IPS-15b (cell line): ENCODE measurements at regions not wholly inside any gene's neighbourhood (a gene's known extent, or its start where the extent isn't known, plus 50 kb on each side); places are given as distances from the start of the nearest gene placed in this dataset.

Experiments used
- H3K27me3 ChIP-seq: one replicate; pipeline ENCODE4 v1.6.1; 2013; ENCODE audit warnings: low read length; ENCODE audit not compliant: control insufficient read depth, insufficient read depth
- H3K36me3 ChIP-seq: one replicate; pipeline ENCODE4 v1.6.1; 2013; ENCODE audit warnings: low read length; ENCODE audit not compliant: control insufficient read depth, insufficient read depth
- H3K4me1 ChIP-seq: one replicate; pipeline ENCODE4 v1.6.1; 2013; ENCODE audit warnings: mild to moderate bottlenecking, low read length; ENCODE audit not compliant: control insufficient read depth, insufficient read depth
- H3K4me3 ChIP-seq: one replicate; pipeline ENCODE4 v1.5.1; 2013; ENCODE audit warnings: low read depth, low read length
- H3K9ac ChIP-seq: one replicate; pipeline ENCODE4 v1.6.1; 2013; ENCODE audit warnings: low read depth, mild to moderate bottlenecking, low read length
- H3K9me3 ChIP-seq: one replicate; pipeline ENCODE4 v1.6.1; 2013; ENCODE audit warnings: mild to moderate bottlenecking, low read length; ENCODE audit not compliant: control insufficient read depth, insufficient read depth

GRCh38 chr3:109818081-109818480 lies 480.7 kb upstream of the DPPA4 start:
- no peak overlapping the region for H3K4me3 ChIP-seq
- no peak overlapping the region for H3K9ac ChIP-seq
- H3K4me1 ChIP-seq, result no peaks in the 10 kb centered on the region
- H3K36me3 ChIP-seq, result no peaks in the 10 kb centered on the region
- H3K9me3 ChIP-seq, result no peaks in the 10 kb centered on the region
- H3K27me3 ChIP-seq, result no peaks in the 10 kb centered on the region

GRCh38 chr3:109819734-109820133 lies 482.4 kb upstream of the DPPA4 start:
- H3K4me3 ChIP-seq, result no peak overlapping the region
- no peaks in the 10 kb centered on the region for H3K36me3 ChIP-seq
- no peaks in the 10 kb centered on the region for H3K9me3 ChIP-seq
- H3K27me3 ChIP-seq, result no peaks in the 10 kb centered on the region
- no peaks in the 10 kb centered on the region for H3K4me1 ChIP-seq
- no peak overlapping the region for H3K9ac ChIP-seq

- Histone ChIP-seq H3K36me3 (no peaks in the 10 kb centered on the region), H3K4me3 (no peak overlapping the region), H3K27me3 (no peaks in the 10 kb centered on the region), H3K9ac (no peak overlapping the region), H3K4me1 (peaks cover 4% of the 10 kb centered on the region), H3K9me3 (no peaks in the 10 kb centered on the region)
These were observed 488.8 kb upstream of the DPPA4 start for GRCh38 chr3:109825971-109826810.

GRCh38 chr3:109831403-109831802 lies 494.1 kb upstream of the DPPA4 start:
- H3K4me1 ChIP-seq, result peaks cover 5% of the 10 kb centered on the region
- no peaks in the 10 kb centered on the region for H3K9me3 ChIP-seq
- no peak overlapping the region for H3K4me3 ChIP-seq
- no peaks in the 10 kb centered on the region for H3K27me3 ChIP-seq
- H3K9ac ChIP-seq, result no peak overlapping the region
- H3K36me3 ChIP-seq, result no peaks in the 10 kb centered on the region

- no peaks in the 10 kb centered on the region for H3K9me3 ChIP-seq
- H3K9ac ChIP-seq, result no peak overlapping the region
- H3K4me1 ChIP-seq, result peaks cover 3% of the 10 kb centered on the region
- no peaks in the 10 kb centered on the region for H3K27me3 ChIP-seq
- H3K4me3 ChIP-seq, result no peak overlapping the region
- no peaks in the 10 kb centered on the region for H3K36me3 ChIP-seq
These were observed 498.6 kb upstream of the DPPA4 start for GRCh38 chr3:109835958-109836357.

- Histone ChIP-seq H3K4me1 (no peaks in the 10 kb centered on the region), H3K36me3 (no peaks in the 10 kb centered on the region), H3K4me3 (no peak overlapping the region), H3K9ac (no peak overlapping the region), H3K27me3 (no peaks in the 10 kb centered on the region), H3K9me3 (no peaks in the 10 kb centered on the region)
These were observed 514.5 kb upstream of the DPPA4 start for GRCh38 chr3:109851854-109852253.

GRCh38 chr3:109852283-109852682 lies 514.9 kb upstream of the DPPA4 start:
- Histone ChIP-seq H3K9me3 (no peaks in the 10 kb centered on the region), H3K4me3 (no peak overlapping the region), H3K27me3 (no peaks in the 10 kb centered on the region), H3K9ac (no peak overlapping the region), H3K4me1 (no peaks in the 10 kb centered on the region), H3K36me3 (no peaks in the 10 kb centered on the region)

- Histone ChIP-seq H3K4me3 (no peak overlapping the region), H3K9me3 (no peaks in the 10 kb centered on the region), H3K36me3 (no peaks in the 10 kb centered on the region), H3K27me3 (no peaks in the 10 kb centered on the region), H3K9ac (no peak overlapping the region), H3K4me1 (no peaks in the 10 kb centered on the region)
These were observed 515.9 kb upstream of the DPPA4 start for GRCh38 chr3:109853077-109853731.

GRCh38 chr3:109863701-109864100 lies 526.4 kb upstream of the DPPA4 start:
- Histone ChIP-seq H3K4me1 (no peaks in the 10 kb centered on the region), H3K9me3 (no peaks in the 10 kb centered on the region), H3K4me3 (no peak overlapping the region), H3K36me3 (no peaks in the 10 kb centered on the region), H3K27me3 (no peaks in the 10 kb centered on the region), H3K9ac (no peak overlapping the region)

- Histone ChIP-seq H3K4me3 (no peak overlapping the region), H3K9me3 (no peaks in the 10 kb centered on the region), H3K27me3 (no peaks in the 10 kb centered on the region), H3K36me3 (no peaks in the 10 kb centered on the region), H3K9ac (no peak overlapping the region), H3K4me1 (no peaks in the 10 kb centered on the region)
These were observed 527.1 kb upstream of the DPPA4 start for GRCh38 chr3:109864452-109864851.

- no peak overlapping the region for H3K4me3 ChIP-seq
- H3K27me3 ChIP-seq, result no peaks in the 10 kb centered on the region
- H3K36me3 ChIP-seq, result no peaks in the 10 kb centered on the region
- H3K4me1 ChIP-seq, result no peaks in the 10 kb centered on the region
- H3K9ac ChIP-seq, result no peak overlapping the region
- H3K9me3 ChIP-seq, result no peaks in the 10 kb centered on the region
These were observed 532.2 kb upstream of the DPPA4 start for GRCh38 chr3:109869586-109869985.
